ENCODE measurements at regions not wholly inside any gene's neighbourhood (a gene's known extent, or its start where the extent isn't known, plus 50 kb on each side); places are given as distances from the start of the nearest gene placed in this dataset.

- TF ChIP-seq CTCF (IDR thresholded peaks at IDR 0.05), result no peak
- no peak for TF ChIP-seq POLR2A (IDR thresholded peaks at IDR 0.05)
Measured at GRCh38 chr2:14723684-14724083, 91.2 kb downstream of the LRATD1 start.
